Activated B cell treated with CpG ODN at 0.5 μM for 24 hours (primary cell): ENCODE measurements at regions not wholly inside any gene's neighbourhood (a gene's known extent, or its start where the extent isn't known, plus 50 kb on each side); places are given as distances from the start of the nearest gene placed in this dataset.

Experiments
- ATAC-seq: fragments of 200-7000 bp; cut with Tn5 transposase; one replicate; pipeline ENCODE4 v1.10.0; 2021; ENCODE audit warnings: low read depth, mild to moderate bottlenecking, moderate library complexity
- CTCF ChIA-PET: fragments of 350-600 bp; sonication (Branson Sonifier 250); formaldehyde crosslinking; loops from one replicate; lab custom pipeline; 2021; ENCODE audit warnings: antibody characterized with exemption; lab: Charles Lee
- POLR2A ChIA-PET: fragments of 350-600 bp; sonication (Branson Sonifier 250); formaldehyde crosslinking; loops from one replicate; lab custom pipeline; 2021; ENCODE audit warnings: antibody characterized with exemption; lab: Charles Lee
- DNase-seq: peaks from one replicate; pipeline ENCODE4 v3.0.0; 2022
- H3K27ac Mint-ChIP-seq: one replicate; pipeline ENCODE4 v1.8.0; 2020; ENCODE audit warnings: mixed read lengths
- H3K27me3 Mint-ChIP-seq: one replicate; pipeline ENCODE4 v1.8.0; 2021; ENCODE audit warnings: mixed read lengths
- H3K36me3 Mint-ChIP-seq: one replicate; pipeline ENCODE4 v1.8.0; 2021; ENCODE audit warnings: low read depth, mixed read lengths
- H3K4me1 Mint-ChIP-seq: one replicate; pipeline ENCODE4 v1.8.0; 2021; ENCODE audit warnings: mixed read lengths
- H3K4me3 Mint-ChIP-seq: one replicate; pipeline ENCODE4 v1.8.0; 2020; ENCODE audit warnings: mild to moderate bottlenecking, mixed read lengths
- H3K9me3 Mint-ChIP-seq: one replicate; pipeline ENCODE4 v1.8.0; 2020; ENCODE audit warnings: mixed read lengths
- intact Hi-C: fragments of 100-400 bp; cut with micrococcal nuclease; formaldehyde crosslinking; loops from one replicate; pipeline ENCODE4 v1.15.1; 2024
- TF ChIP-seq, protein P1 (sequence below): fragments of 200-600 bp; IDR thresholded peaks from one replicate; pipeline ENCODE4 v1.8.0; 2022; ENCODE audit warnings: antibody characterized with exemption, mild to moderate bottlenecking

DNA sequence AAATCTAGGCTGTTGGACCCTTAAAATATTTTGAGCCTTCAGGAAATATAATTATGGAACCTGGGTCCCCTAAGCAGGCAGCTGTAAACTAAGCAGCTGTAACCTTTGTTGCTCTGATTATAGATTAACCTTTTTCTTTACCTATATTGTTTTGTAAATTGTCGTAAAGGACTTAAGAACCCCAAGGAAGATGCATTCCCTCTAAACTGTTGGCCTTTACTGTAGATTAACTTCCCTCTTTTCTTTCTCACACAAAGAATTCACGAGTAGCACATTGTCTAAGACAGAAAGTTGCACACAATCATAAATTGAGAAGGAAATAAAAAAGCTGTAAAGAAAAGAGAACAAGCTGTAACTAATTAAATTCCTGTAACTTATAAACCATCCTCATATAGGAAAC, 877.3 kb downstream of the ROBO2 start:
- intact Hi-C loops = no loop called here
- Mint-ChIP-seq H3K27ac (no peak overlapping the region), H3K4me1 (no peaks in the 10 kb centered on the region), H3K36me3 (no peaks in the 10 kb centered on the region), H3K27me3 (no peaks in the 10 kb centered on the region), H3K9me3 (peaks cover 6% of the 10 kb centered on the region), H3K4me3 (no peak overlapping the region)
- ChIA-PET CTCF (no interaction called here), POLR2A (no interaction called here)
- ATAC-seq (no peak), DNase-seq (no peak)
- TF ChIP-seq, protein P1, sequence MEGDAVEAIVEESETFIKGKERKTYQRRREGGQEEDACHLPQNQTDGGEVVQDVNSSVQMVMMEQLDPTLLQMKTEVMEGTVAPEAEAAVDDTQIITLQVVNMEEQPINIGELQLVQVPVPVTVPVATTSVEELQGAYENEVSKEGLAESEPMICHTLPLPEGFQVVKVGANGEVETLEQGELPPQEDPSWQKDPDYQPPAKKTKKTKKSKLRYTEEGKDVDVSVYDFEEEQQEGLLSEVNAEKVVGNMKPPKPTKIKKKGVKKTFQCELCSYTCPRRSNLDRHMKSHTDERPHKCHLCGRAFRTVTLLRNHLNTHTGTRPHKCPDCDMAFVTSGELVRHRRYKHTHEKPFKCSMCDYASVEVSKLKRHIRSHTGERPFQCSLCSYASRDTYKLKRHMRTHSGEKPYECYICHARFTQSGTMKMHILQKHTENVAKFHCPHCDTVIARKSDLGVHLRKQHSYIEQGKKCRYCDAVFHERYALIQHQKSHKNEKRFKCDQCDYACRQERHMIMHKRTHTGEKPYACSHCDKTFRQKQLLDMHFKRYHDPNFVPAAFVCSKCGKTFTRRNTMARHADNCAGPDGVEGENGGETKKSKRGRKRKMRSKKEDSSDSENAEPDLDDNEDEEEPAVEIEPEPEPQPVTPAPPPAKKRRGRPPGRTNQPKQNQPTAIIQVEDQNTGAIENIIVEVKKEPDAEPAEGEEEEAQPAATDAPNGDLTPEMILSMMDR = no peak

DNA sequence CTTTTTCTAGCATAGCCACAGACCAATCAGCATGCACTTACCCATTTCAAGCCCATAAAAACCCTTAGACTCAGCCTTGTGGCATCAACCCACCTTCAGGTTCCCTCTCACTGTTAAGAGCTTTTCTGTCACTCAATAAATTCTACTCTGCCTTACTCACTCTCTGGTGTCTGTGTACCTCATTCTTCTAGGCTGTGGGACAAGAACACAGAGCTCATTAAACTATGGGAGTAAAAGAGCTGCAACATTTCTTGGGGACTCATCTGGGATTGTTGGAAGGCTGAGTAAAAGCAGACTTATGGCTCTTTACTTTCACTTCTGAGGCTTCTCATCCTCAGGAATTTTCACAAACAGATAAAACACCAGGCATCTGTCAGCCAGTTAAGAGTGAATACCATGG, 879.3 kb downstream of the ROBO2 start:
- DNase-seq = no peak
- no peak for ATAC-seq
- ChIA-PET POLR2A (no interaction called here), CTCF (no interaction called here)
- H3K27me3 Mint-ChIP-seq = no peaks in the 10 kb centered on the region
- no peak overlapping the region for H3K4me3 Mint-ChIP-seq
- no peak overlapping the region for H3K27ac Mint-ChIP-seq
- intact Hi-C loops = no loop called here
- H3K4me1 Mint-ChIP-seq = no peaks in the 10 kb centered on the region
- peaks cover 6% of the 10 kb centered on the region for H3K9me3 Mint-ChIP-seq
- no peaks in the 10 kb centered on the region for H3K36me3 Mint-ChIP-seq
- TF ChIP-seq, protein P1 = no peak

DNA sequence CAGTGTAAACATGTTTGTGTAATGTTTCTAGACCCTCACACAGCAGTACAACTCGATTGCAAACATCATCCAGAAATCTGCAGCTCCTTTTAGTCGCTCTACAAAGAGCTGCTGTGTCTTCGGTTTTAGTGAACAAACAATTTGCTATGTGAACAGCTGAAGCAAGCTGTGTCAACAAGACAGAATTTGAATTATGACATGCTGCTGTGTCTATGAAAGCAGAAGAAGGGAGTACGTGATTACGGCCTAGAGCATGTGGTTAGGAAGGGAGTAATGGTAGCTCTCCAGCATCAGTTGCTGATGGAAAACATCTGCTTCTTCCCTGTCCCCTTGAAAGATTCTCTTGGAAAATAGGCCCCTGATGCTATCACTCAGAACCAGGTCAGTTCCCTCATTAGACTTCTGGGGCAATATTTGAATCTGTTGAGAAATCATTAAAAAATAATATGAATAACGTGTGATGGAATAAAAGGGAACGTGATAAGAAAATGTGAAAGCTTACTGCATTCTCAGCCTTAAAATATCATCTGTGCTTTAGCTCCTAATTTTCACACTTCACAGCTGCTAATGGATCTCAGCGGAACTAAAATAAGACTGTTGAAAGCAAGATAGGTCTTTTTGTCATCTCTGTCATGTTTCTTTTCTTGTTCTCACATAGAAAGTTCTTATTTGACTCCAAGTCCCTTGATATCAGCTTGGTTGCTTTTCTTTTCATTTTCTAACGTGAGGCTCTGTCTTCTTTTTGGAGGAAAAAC, 891.5 kb downstream of the ROBO2 start:
- H3K27me3 Mint-ChIP-seq = no peaks in the 10 kb centered on the region
- ATAC-seq (no peak), DNase-seq (no peak)
- H3K9me3 Mint-ChIP-seq = peaks cover 7% of the 10 kb centered on the region
- H3K27ac Mint-ChIP-seq = no peak overlapping the region
- TF ChIP-seq, protein P1 = no peak
- CTCF ChIA-PET = no interaction called here
- H3K4me1 Mint-ChIP-seq = no peaks in the 10 kb centered on the region
- POLR2A ChIA-PET = no interaction called here
- no peak overlapping the region for H3K4me3 Mint-ChIP-seq
- no peaks in the 10 kb centered on the region for H3K36me3 Mint-ChIP-seq
- intact Hi-C loops = no loop called here

DNA sequence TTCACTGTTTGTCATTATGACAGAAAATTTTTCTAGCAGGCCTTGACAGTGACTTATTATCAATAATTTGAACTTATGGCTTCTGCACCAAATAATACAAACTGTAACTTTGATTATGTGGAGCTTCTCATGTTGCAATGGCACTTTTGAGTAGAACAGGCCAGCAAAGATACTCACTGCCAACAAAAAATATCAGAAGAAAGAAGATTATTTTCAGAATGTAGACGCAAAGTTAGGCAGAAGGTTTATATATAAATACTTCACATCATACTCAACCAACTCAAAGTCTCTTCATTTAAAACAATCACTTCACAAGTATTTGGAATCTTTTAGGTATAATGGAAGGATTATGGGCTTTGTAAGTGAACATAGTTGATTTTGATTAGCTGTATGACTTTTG, 893.0 kb downstream of the ROBO2 start:
- H3K4me1 Mint-ChIP-seq = no peaks in the 10 kb centered on the region
- TF ChIP-seq, protein P1 = no peak
- H3K4me3 Mint-ChIP-seq = no peak overlapping the region
- H3K36me3 Mint-ChIP-seq = no peaks in the 10 kb centered on the region
- intact Hi-C loops = no loop called here
- no peak overlapping the region for H3K27ac Mint-ChIP-seq
- ChIA-PET POLR2A (no interaction called here), CTCF (no interaction called here)
- no peaks in the 10 kb centered on the region for H3K27me3 Mint-ChIP-seq
- DNase-seq (no peak), ATAC-seq (no peak)
- H3K9me3 Mint-ChIP-seq = peaks cover 12% of the 10 kb centered on the region

DNA sequence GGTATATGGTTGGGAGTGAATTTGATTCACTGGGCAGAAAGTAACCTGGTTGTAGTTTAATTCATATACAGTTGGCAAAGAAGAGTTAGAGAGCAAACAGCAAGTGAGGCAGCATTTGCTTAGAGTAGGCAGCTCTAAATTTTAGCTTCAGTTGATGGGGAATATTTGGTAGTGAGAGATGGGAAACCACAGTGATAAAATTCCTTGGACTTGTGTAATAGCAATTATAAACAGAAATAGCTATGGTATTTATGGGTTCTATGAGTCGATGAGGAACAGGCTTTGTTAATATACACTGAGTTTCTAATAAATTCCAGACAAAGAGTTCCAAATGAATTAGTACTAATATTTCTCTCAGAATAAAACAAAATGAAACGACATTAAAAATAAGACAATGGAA, 894.0 kb downstream of the ROBO2 start:
- peaks cover 12% of the 10 kb centered on the region for H3K9me3 Mint-ChIP-seq
- ATAC-seq = no peak
- H3K27me3 Mint-ChIP-seq = no peaks in the 10 kb centered on the region
- no peak overlapping the region for H3K27ac Mint-ChIP-seq
- no peak for DNase-seq
- POLR2A ChIA-PET = no interaction called here
- no peaks in the 10 kb centered on the region for H3K36me3 Mint-ChIP-seq
- intact Hi-C loops = no loop called here
- no peaks in the 10 kb centered on the region for H3K4me1 Mint-ChIP-seq
- CTCF ChIA-PET = no interaction called here
- TF ChIP-seq, protein P1 = no peak
- H3K4me3 Mint-ChIP-seq = no peak overlapping the region
